H1 (cell line): ENCODE measurements at regions not wholly inside any gene's neighbourhood (a gene's known extent, or its start where the extent isn't known, plus 50 kb on each side); places are given as distances from the start of the nearest gene placed in this dataset.
A peak's percentile ranks its signal among the peaks of the same experiment; 100 is the strongest.

Experiments used
- CTCF ChIA-PET: fragments of 300-600 bp; sonication (Branson Sonifier 250); formaldehyde crosslinking; loops from one replicate; lab custom pipeline; 2021; ENCODE audit not compliant: partially characterized antibody; lab: Charles Lee
- POLR2A ChIA-PET: fragments of 300-600 bp; sonication (Branson Sonifier 250); formaldehyde crosslinking; loops from one replicate; lab custom pipeline; 2021; ENCODE audit warnings: inconsistent platforms; ENCODE audit not compliant: partially characterized antibody; lab: Charles Lee
- DNase-seq, 2 experiments: peaks; one replicate each; pipeline versions ENCODE4 v3.0.0 to v3.0.0-alpha.2; 2010 to 2022; ENCODE audit warnings: low spot score in 2 of 2, low read depth in 1 of 2, mixed read lengths in 1 of 2
- FAIRE-seq: peaks from 2 replicates; lab custom pipeline; 2011; peaks lifted over from hg19 to GRCh38; lab: Jason Lieb, UNC
- H2AFZ ChIP-seq: 2 replicates; pipeline ENCODE4 v1.8.1; 2012; ENCODE audit warnings: low read length, inconsistent platforms
- H2AK5ac ChIP-seq: 2 replicates; pipeline ENCODE4 v1.6.1; 2013; ENCODE audit warnings: low read depth, low read length
- H2BK120ac ChIP-seq: replicated peaks from 2 replicates; pipeline ENCODE3; 2013; ENCODE audit warnings: low read depth, low read length, inconsistent platforms
- H2BK12ac ChIP-seq: 2 replicates; pipeline ENCODE4 v1.6.1; 2013; ENCODE audit warnings: low read depth, low read length
- H2BK15ac ChIP-seq: 2 replicates; pipeline ENCODE4 v1.6.1; 2013; ENCODE audit warnings: low read length
- H2BK20ac ChIP-seq: 2 replicates; pipeline ENCODE4 v1.6.1; 2013; ENCODE audit warnings: low read length
- H2BK5ac ChIP-seq: 2 replicates; pipeline ENCODE4 v1.6.1; 2013; ENCODE audit warnings: low read depth, low read length
- H3K14ac ChIP-seq: 2 replicates; pipeline ENCODE4 v1.6.1; 2013; ENCODE audit warnings: inconsistent platforms; ENCODE audit not compliant: insufficient read length
- H3K18ac ChIP-seq: 2 replicates; pipeline ENCODE4 v1.6.1; 2013; ENCODE audit warnings: low read length; ENCODE audit errors: extremely low read depth
- H3K23ac ChIP-seq: 2 replicates; pipeline ENCODE4 v1.6.1; 2013; ENCODE audit warnings: inconsistent platforms; ENCODE audit not compliant: insufficient read length
- H3K23me2 ChIP-seq: 2 replicates; pipeline ENCODE4 v1.6.1; 2013; ENCODE audit warnings: low read depth, low read length
- H3K27ac ChIP-seq: 2 replicates; pipeline ENCODE4 v1.6.1; 2011; ENCODE audit warnings: low read depth, low read length, inconsistent platforms
- H3K27me3 ChIP-seq, 4 experiments: replicated peaks in 1 of 4; 1 replicate in 1 of 4; 2 replicates in 3 of 4; pipeline versions ENCODE4 v1.6.1 to v1.8.1; 2011 to 2013; ENCODE audit warnings: low read length in 3 of 4, mild to moderate bottlenecking in 3 of 4, inconsistent platforms in 2 of 4, mixed read lengths in 2 of 4, moderate library complexity in 1 of 4; ENCODE audit not compliant: control insufficient read depth in 3 of 4, insufficient read depth in 3 of 4; ENCODE audit errors: extremely low read depth in 1 of 4
- H3K36me3 ChIP-seq, 4 experiments: 2 replicates each; pipeline versions ENCODE4 v1.6.1 to v1.8.1; 2011 to 2013; ENCODE audit warnings: mild to moderate bottlenecking in 4 of 4, low read length in 3 of 4, moderate library complexity in 2 of 4, control low read depth in 1 of 4, inconsistent platforms in 1 of 4; ENCODE audit not compliant: insufficient read depth in 4 of 4, control insufficient read depth in 2 of 4
- H3K4ac ChIP-seq: replicated peaks from 2 replicates; pipeline ENCODE3; 2013; ENCODE audit warnings: low read length, low read depth, mixed read lengths, inconsistent platforms; ENCODE audit not compliant: insufficient read length
- H3K4me1 ChIP-seq, 4 experiments: replicated peaks in 1 of 4; 1 replicate in 1 of 4; 2 replicates in 3 of 4; pipeline versions ENCODE4 v1.6.1 to v1.8.1; 2011 to 2013; ENCODE audit warnings: low read length in 3 of 4, inconsistent platforms in 2 of 4, mixed read lengths in 1 of 4; ENCODE audit not compliant: insufficient read depth in 4 of 4, control insufficient read depth in 3 of 4
- H3K4me2 ChIP-seq, 2 experiments: 2 replicates each; pipeline versions ENCODE4 v1.6.1 to v1.8.1; 2011 to 2013; ENCODE audit warnings: low read depth in 2 of 2, low read length in 2 of 2, control low read depth in 1 of 2, inconsistent platforms in 1 of 2, mild to moderate bottlenecking in 1 of 2; ENCODE audit not compliant: insufficient read depth in 1 of 2
- H3K4me3 ChIP-seq, 4 experiments: fragments of 200-600, 300-600 bp in 1 of 4; sonication (generic), shearing (Covaris generic), sonication (Bioruptor Twin) in 1 of 4; 2 replicates each; pipeline versions ENCODE4 v1.5.1 to v1.8.1; 2011 to 2016; ENCODE audit warnings: low read length in 4 of 4, low read depth in 3 of 4, control low read depth in 2 of 4, inconsistent platforms in 2 of 4, mild to moderate bottlenecking in 2 of 4, mixed read lengths in 1 of 4, moderate library complexity in 1 of 4; ENCODE audit not compliant: insufficient read depth in 2 of 4; ENCODE audit errors: extremely low read depth in 1 of 4
- H3K56ac ChIP-seq: replicated peaks from 2 replicates; pipeline ENCODE3; 2013; ENCODE audit warnings: low read depth, mild to moderate bottlenecking, mixed read lengths, low read length, inconsistent platforms; ENCODE audit not compliant: insufficient read length
- H3K79me1 ChIP-seq: 2 replicates; pipeline ENCODE4 v1.6.1; 2013; ENCODE audit warnings: low read depth, low read length, control low read depth
- H3K79me2 ChIP-seq, 2 experiments: 2 replicates each; pipeline versions ENCODE4 v1.6.1 to v1.8.1; 2012 to 2013; ENCODE audit warnings: low read length in 2 of 2, mild to moderate bottlenecking in 2 of 2, inconsistent platforms in 1 of 2; ENCODE audit not compliant: insufficient read depth in 2 of 2, control insufficient read depth in 1 of 2
- H3K9ac ChIP-seq, 4 experiments: replicated peaks in 1 of 4; 1 replicate in 1 of 4; 2 replicates in 3 of 4; pipeline versions ENCODE4 v1.6.1 to v1.8.1; 2011 to 2013; ENCODE audit warnings: low read depth in 3 of 4, low read length in 3 of 4, control low read depth in 2 of 4, mild to moderate bottlenecking in 2 of 4, moderate library complexity in 2 of 4, inconsistent platforms in 1 of 4; ENCODE audit errors: extremely low read depth in 1 of 4
- H3K9me3 ChIP-seq, 2 experiments: 2 replicates each; pipeline versions ENCODE4 v1.6.1 to v1.8.1; 2012 to 2013; ENCODE audit warnings: mild to moderate bottlenecking in 2 of 2, moderate library complexity in 2 of 2, control low read depth in 1 of 2, inconsistent platforms in 1 of 2, low read depth in 1 of 2, low read length in 1 of 2, mixed read lengths in 1 of 2; ENCODE audit not compliant: insufficient read depth in 2 of 2
- H4K20me1 ChIP-seq, 2 experiments: replicated peaks in 1 of 2; 2 replicates each; pipeline versions ENCODE3 to v1.8.1; 2011 to 2013; ENCODE audit warnings: inconsistent platforms in 2 of 2, low read length in 2 of 2, mild to moderate bottlenecking in 1 of 2; ENCODE audit not compliant: insufficient read depth in 2 of 2, control insufficient read depth in 1 of 2
- H4K5ac ChIP-seq: 2 replicates; pipeline ENCODE4 v1.6.1; 2013; ENCODE audit warnings: low read length, low read depth, mixed read lengths, inconsistent platforms; ENCODE audit not compliant: insufficient read length
- H4K8ac ChIP-seq: 2 replicates; pipeline ENCODE4 v1.8.0; 2013; ENCODE audit warnings: mild to moderate bottlenecking, moderate library complexity, low read length, inconsistent platforms; ENCODE audit not compliant: insufficient read depth; ENCODE audit errors: extremely low read depth
- H4K91ac ChIP-seq: replicated peaks from 2 replicates; pipeline ENCODE3; 2013; ENCODE audit warnings: low read length, mixed read lengths, inconsistent platforms; ENCODE audit not compliant: insufficient read length
- ASH2L ChIP-seq: fragments of 200-600, 300-600 bp; sonication (generic); IDR thresholded peaks from one replicate; pipeline ENCODE4 v1.7.1; 2017; ENCODE audit warnings: low read length
- E2F6 ChIP-seq: IDR thresholded peaks from 2 replicates; pipeline ENCODE4 v1.6.1; 2012; ENCODE audit warnings: inconsistent platforms
- EGR1 ChIP-seq: IDR thresholded peaks from 2 replicates; pipeline ENCODE4 v1.6.1; 2011; ENCODE audit warnings: low read depth, low read length, borderline replicate concordance
- KDM1A ChIP-seq: fragments of 200-600, 300-600 bp; sonication (generic); IDR thresholded peaks from 2 replicates; pipeline ENCODE4 v1.7.1; 2016; ENCODE audit warnings: mild to moderate bottlenecking, low read length, borderline replicate concordance
- SP1 ChIP-seq: IDR thresholded peaks from 2 replicates; pipeline ENCODE4 v1.6.1; 2011; ENCODE audit warnings: low read depth, low read length
- SP2 ChIP-seq: IDR thresholded peaks from 2 replicates; pipeline ENCODE4 v1.6.1; 2012; ENCODE audit warnings: mild to moderate bottlenecking, low read length, inconsistent platforms
- TAF7 ChIP-seq: optimal IDR thresholded peaks from 2 replicates; pipeline ENCODE3; 2011; ENCODE audit warnings: low read depth, mild to moderate bottlenecking, inconsistent platforms, low read length, moderate library complexity, borderline replicate concordance
- WGBS, 2 experiments: shearing (Covaris generic) in 1 of 2; methylation state at CpG; one replicate each; pipeline versions ENCODE4 v1.1.6 to v1.1.7; 2013 to 2015; ENCODE audit warnings: low lambda C conversion rate in 2 of 2, mixed read lengths in 2 of 2, inconsistent platforms in 1 of 2, low coverage in 1 of 2, missing lambda C conversion rate in 1 of 2; ENCODE audit not compliant: insufficient replicate concordance in 2 of 2, insufficient coverage in 1 of 2, insufficient read length in 1 of 2; ENCODE audit errors: extremely low coverage in 1 of 2, missing lambda C conversion rate in 1 of 2; 5-methylcytosine and 5-hydroxymethylcytosine counted together

GRCh38 chr1:30368651-30369240 lies 354.6 kb downstream of the MATN1 start:
- H3K4ac ChIP-seq = no peak overlapping the region
- no peak for TF ChIP-seq SP1
- no peak for TF ChIP-seq EGR1
- TF ChIP-seq TAF7 = no peak
- no peak for TF ChIP-seq KDM1A
- TF ChIP-seq SP2 = no peak
- TF ChIP-seq ASH2L = no peak
- no peak for TF ChIP-seq E2F6
- H2AFZ ChIP-seq = no peak overlapping the region
- H2BK12ac ChIP-seq = no peak overlapping the region
- no peak overlapping the region for H3K27ac ChIP-seq
- H3K9me3 ChIP-seq = no peaks in the 10 kb centered on the region
- no peaks in the 10 kb centered on the region for H3K36me3 ChIP-seq
- H3K27me3 ChIP-seq = no peaks in the 10 kb centered on the region; a peak in 1 of 7 replicates
- FAIRE-seq (no peak), DNase-seq (peak in 1 of 2 experiments; percentile 33)
- no peak overlapping the region for H2BK20ac ChIP-seq
- H2BK5ac ChIP-seq = no peak overlapping the region
- no peak overlapping the region for H3K9ac ChIP-seq
- no peak overlapping the region for H3K4me3 ChIP-seq
- no peaks in the 10 kb centered on the region for H3K79me2 ChIP-seq
- peaks cover 0 to 3% (median 0%) of the 10 kb centered on the region in 4 experiments; a peak in 1 of 7 replicates for H3K4me1 ChIP-seq
- no peaks in the 10 kb centered on the region for H4K20me1 ChIP-seq
- no peak overlapping the region for H3K56ac ChIP-seq
- H2BK15ac ChIP-seq = no peak overlapping the region
- no peak overlapping the region for H2BK120ac ChIP-seq
- CTCF ChIA-PET = interaction anchor here (1.0 to 14.2 kb wide), 4 partner anchors 9 to 27 kb away, joined by 4 to 139 read pairs (median 4); no protein-coding TSS in a partner anchor
- WGBS, 2 experiments = 82% methylated on average over 6 of the region's 6 CpGs; no CpG with 5 or more reads in 1 of the 2 experiments
- no peak overlapping the region for H2AK5ac ChIP-seq
- POLR2A ChIA-PET = interaction anchor here (0.6 to 0.8 kb wide), 2 partner anchors 9 to 15 kb away, joined by 3 read pairs; no protein-coding TSS in a partner anchor
- no peak overlapping the region for H4K5ac ChIP-seq
- no peaks in the 10 kb centered on the region for H3K79me1 ChIP-seq
- H3K4me2 ChIP-seq = no peak overlapping the region
- no peak overlapping the region for H4K91ac ChIP-seq
- H3K23ac ChIP-seq = no peak overlapping the region
- H4K8ac ChIP-seq = no peak overlapping the region
- H3K14ac ChIP-seq = no peak overlapping the region
- H3K23me2 ChIP-seq = peaks cover 1% of the 10 kb centered on the region
- H3K18ac ChIP-seq = no peak overlapping the region
